ENCODE measurements at regions not wholly inside any gene's neighbourhood (a gene's known extent, or its start where the extent isn't known, plus 50 kb on each side); places are given as distances from the start of the nearest gene placed in this dataset.

GRCh38 chr3:178169421-178169820 lies 366.8 kb upstream of the KCNMB2 start:
- TF ChIP-seq EZH2phosphoT487 (IDR thresholded peaks at IDR 0.05; ENCODE audit: borderline replicate concordance, low read length) (no peak), CTCF (conservative IDR thresholded peaks at IDR 0.05; ENCODE audit: low read depth, low read length) (no peak)

Measured in PC-3 (cell line).